Activated T-helper 1 cell treated with anti-CD3 and anti-CD28 coated beads, Interleukin-12 subunit alpha, Interleukin-12 subunit beta, Interleukin-2, Interleukin-4 antibody, amounts not matched to agents 30 ng/mL and 10 ng/mL and 1 ng/mL, durations not matched to agents 14 hours and 24 hours and 36 hours (primary cell): ENCODE measurements at regions not wholly inside any gene's neighbourhood (a gene's known extent, or its start where the extent isn't known, plus 50 kb on each side); places are given as distances from the start of the nearest gene placed in this dataset.
"Not testable (repeated sequence)": the region's sequence is repeated elsewhere in the genome, so short reads cannot be mapped to it uniquely, and the experiment has no call there.

Experiments used
- DNase-seq: peaks from one replicate; pipeline ENCODE4 v3.0.0; 2021; ENCODE audit warnings: low spot score
- H3K27ac Mint-ChIP-seq: one replicate; pipeline ENCODE4 v1.8.0; 2021; ENCODE audit warnings: mild to moderate bottlenecking, mixed read lengths
- H3K27me3 Mint-ChIP-seq: one replicate; pipeline ENCODE4 v1.8.0; 2022; ENCODE audit warnings: mild to moderate bottlenecking, moderate library complexity, mixed read lengths; ENCODE audit not compliant: insufficient read depth
- H3K36me3 Mint-ChIP-seq: one replicate; pipeline ENCODE4 v1.8.0; 2021; ENCODE audit warnings: low read depth, mixed read lengths
- H3K4me1 Mint-ChIP-seq: one replicate; pipeline ENCODE4 v1.8.0; 2021; ENCODE audit warnings: low read depth, mixed read lengths
- H3K4me3 Mint-ChIP-seq: one replicate; pipeline ENCODE4 v1.8.0; 2021; ENCODE audit warnings: mild to moderate bottlenecking, moderate library complexity, mixed read lengths
- H3K9me3 Mint-ChIP-seq: one replicate; pipeline ENCODE4 v1.8.0; 2021; ENCODE audit warnings: mixed read lengths
- intact Hi-C: fragments of 100-400 bp; cut with micrococcal nuclease; formaldehyde crosslinking; loops from one replicate; pipeline ENCODE4 v1.15.1; 2024

DNA sequence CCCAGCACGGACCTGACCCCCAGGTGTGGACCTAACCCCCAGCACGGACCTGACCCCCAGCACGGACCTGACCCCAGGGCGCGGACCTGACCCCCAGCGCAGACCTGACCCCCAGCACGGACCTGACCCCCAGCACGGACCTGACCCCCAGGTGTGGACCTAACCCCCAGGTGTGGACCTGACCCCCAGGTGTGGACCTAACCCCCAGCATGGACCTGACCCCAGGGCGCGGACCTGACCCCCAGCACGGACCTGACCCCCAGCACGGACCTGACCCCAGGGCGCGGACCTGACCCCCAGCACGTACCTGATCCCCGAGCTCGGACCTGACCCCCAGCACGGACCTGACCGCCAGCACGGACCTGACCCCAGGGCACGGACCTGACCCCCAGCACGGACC, 99.4 kb downstream of the C16orf95 start:
- H3K36me3 Mint-ChIP-seq, DNase-seq, H3K4me3 Mint-ChIP-seq, H3K27ac Mint-ChIP-seq, H3K9me3 Mint-ChIP-seq, H3K4me1 Mint-ChIP-seq, H3K27me3 Mint-ChIP-seq, intact Hi-C loops: not testable (repeated sequence)

DNA sequence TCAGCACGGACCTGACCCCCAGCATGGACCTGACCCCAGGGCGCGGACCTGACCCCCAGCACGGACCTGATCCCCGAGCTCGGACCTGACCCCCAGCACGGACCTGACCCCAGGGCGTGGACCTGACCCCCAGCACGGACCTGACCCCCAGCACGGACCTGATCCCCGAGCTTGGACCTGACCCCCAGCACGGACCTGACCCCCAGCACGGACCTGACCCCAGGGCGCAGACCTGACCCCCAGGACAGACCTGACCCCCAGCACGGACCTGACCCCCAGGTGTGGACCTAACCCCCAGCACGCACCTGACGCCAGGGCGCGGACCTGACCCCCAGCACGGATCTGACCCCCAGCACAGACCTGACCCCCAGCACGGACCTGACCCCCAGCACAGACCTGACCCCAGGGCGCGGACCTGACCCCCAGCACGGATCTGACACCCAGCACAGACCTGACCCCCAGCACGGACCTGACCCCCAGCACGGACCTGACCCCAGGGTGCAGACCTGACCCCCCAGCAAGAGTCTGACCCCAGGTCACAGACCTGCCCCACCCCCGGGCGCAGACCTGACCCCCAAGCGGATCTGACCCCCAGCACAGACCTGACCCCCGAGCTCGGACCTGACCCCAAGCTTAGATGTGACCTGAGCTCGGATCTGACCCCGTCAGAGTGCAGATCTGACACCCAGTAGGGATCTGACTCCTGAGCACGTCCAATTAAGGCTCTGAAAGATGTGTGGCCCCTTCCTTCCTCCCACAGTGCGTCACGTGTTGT, 98.7 kb downstream of the C16orf95 start:
- H3K27ac Mint-ChIP-seq, result no peak overlapping the region
- H3K36me3 Mint-ChIP-seq, result no peaks in the 10 kb centered on the region
- no peaks in the 10 kb centered on the region for H3K4me1 Mint-ChIP-seq
- DNase-seq, result no peak
- intact Hi-C loops, result no loop called here
- no peaks in the 10 kb centered on the region for H3K27me3 Mint-ChIP-seq
- no peaks in the 10 kb centered on the region for H3K9me3 Mint-ChIP-seq
- no peak overlapping the region for H3K4me3 Mint-ChIP-seq

DNA sequence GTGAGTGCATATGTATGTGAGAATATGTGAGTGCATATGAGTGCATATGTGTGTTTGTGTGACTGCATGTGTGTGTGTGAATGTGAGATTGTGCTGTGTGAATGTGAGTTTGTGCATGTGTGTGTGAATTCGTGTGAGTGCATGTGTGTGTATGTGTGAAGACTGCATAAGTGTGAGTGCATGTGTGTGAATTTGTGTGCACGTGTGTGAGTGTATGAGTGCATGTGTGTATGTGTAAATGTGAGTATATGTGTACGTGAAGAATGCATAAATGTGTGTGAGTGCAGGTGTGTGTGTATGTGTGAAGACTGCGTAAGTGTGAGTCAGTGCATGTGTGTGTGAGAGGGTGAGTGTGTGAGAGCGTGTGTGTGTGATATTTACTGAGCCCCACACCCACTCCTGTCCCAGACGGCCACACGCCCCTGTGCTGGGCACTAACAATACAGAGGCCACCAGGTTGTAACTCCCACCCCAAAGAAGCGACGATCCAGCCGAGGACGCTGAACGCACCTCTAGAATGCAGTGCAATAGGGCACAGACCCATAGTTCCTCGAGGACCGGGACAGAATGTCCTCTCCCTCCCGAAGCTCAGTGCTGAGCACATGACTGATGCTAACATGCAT, 97.8 kb downstream of the C16orf95 start:
- intact Hi-C loops, result no loop called here
- no peaks in the 10 kb centered on the region for H3K27me3 Mint-ChIP-seq
- H3K36me3 Mint-ChIP-seq, result no peaks in the 10 kb centered on the region
- no peaks in the 10 kb centered on the region for H3K4me1 Mint-ChIP-seq
- DNase-seq, result no peak
- no peak overlapping the region for H3K4me3 Mint-ChIP-seq
- H3K27ac Mint-ChIP-seq, result no peak overlapping the region
- H3K9me3 Mint-ChIP-seq, result no peaks in the 10 kb centered on the region

DNA sequence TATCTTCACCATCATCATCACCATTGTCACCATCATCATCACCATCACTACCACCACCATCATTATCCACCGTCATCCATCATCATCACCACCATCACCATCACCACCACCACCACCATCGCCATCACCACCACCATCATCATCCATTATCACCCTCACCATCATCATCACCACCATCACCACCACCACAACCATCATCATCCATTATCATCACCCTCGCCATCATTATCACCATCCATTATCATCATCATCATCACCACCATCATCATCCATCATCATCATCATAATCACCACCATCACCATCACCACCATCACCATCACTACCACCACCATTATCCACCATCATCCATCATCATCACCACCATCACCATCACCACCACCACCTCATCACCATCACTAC, 95.6 kb downstream of the C16orf95 start:
- Mint-ChIP-seq H3K4me3 (no peak overlapping the region), H3K36me3 (no peaks in the 10 kb centered on the region), H3K27ac (no peak overlapping the region), H3K27me3 (no peaks in the 10 kb centered on the region), H3K9me3 (no peaks in the 10 kb centered on the region), H3K4me1 (no peaks in the 10 kb centered on the region)
- DNase-seq, result no peak
- intact Hi-C loops, result no loop called here

DNA sequence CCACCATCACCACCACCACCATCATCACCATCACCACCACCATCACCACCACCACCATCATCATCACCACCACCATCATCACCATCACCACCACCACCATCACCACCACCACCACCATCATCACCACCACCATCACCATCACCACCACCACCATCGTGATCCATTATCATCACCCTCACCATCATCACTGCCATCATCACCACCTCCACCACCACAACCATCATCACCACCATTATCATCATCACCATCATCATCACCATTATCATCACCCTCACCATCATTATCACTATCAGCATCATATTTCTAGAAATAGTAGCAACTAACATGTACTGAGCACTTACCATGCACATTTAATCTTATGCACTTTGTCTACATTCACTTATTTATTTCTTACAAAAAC, 94.9 kb downstream of the C16orf95 start:
- Mint-ChIP-seq H3K9me3 (no peaks in the 10 kb centered on the region), H3K27me3 (no peaks in the 10 kb centered on the region), H3K4me3 (no peak overlapping the region), H3K36me3 (no peaks in the 10 kb centered on the region), H3K4me1 (no peaks in the 10 kb centered on the region), H3K27ac (no peak overlapping the region)
- no peak for DNase-seq
- intact Hi-C loops, result no loop called here

DNA sequence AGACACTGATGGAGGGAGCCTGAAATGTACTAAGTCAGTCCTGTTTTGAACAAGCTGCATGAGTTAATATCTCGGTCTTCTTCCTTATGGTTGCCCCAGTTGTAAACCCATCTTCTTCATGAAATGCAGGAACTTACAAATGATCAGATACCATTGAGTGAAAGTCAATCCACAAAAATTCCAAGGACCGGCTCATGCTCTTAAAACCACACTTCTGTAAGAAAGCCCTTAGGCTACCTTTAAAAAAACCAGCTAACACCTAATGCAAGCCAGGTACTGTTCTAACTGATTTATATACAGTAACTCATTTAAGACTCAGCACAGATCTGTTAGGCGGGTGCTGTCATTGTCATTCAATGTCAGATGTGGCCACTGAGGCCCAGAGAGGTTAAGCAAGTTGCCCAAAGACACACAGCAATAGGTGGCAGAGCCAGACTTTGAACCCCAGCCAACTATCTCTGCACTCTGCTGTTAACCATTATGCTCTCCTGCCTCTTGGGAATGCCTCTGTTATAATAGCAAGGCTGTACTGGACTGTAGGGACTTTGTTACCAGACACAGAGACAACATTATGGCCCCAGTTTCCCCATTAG, 93.4 kb downstream of the C16orf95 start:
- DNase-seq, result no peak
- intact Hi-C loops, result no loop called here

DNA sequence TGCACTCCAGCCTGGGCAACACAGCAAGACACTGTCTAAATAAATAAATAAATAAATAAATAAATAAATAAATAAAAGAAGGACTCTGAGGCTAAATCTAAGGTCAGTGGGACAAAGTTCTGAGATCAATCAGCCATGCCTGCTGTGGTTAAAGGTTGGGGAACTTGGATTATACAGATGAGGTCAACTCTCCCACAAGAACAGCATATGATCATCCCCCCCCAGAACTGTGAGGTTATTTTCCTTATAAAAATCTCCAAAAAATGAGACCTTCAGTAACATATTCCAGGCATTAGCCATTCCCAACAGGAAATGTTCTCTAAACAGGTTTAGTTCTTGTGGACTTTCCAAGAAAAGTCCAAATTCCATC, 90.3 kb downstream of the C16orf95 start:
- intact Hi-C loops, result no loop called here
- Mint-ChIP-seq H3K4me3 (no peak overlapping the region), H3K36me3 (no peaks in the 10 kb centered on the region), H3K27ac (no peak overlapping the region), H3K9me3 (peaks cover 6% of the 10 kb centered on the region), H3K27me3 (peaks cover 2% of the 10 kb centered on the region), H3K4me1 (no peaks in the 10 kb centered on the region)
- no peak for DNase-seq

More for the DNA sequence above, 93.4 kb downstream of the C16orf95 start:
- no peaks in the 10 kb centered on the region for H3K36me3 Mint-ChIP-seq
- H3K4me3 Mint-ChIP-seq, result no peak overlapping the region
- H3K4me1 Mint-ChIP-seq, result no peaks in the 10 kb centered on the region
- no peaks in the 10 kb centered on the region for H3K9me3 Mint-ChIP-seq
- H3K27me3 Mint-ChIP-seq, result no peaks in the 10 kb centered on the region
- no peak overlapping the region for H3K27ac Mint-ChIP-seq

DNA sequence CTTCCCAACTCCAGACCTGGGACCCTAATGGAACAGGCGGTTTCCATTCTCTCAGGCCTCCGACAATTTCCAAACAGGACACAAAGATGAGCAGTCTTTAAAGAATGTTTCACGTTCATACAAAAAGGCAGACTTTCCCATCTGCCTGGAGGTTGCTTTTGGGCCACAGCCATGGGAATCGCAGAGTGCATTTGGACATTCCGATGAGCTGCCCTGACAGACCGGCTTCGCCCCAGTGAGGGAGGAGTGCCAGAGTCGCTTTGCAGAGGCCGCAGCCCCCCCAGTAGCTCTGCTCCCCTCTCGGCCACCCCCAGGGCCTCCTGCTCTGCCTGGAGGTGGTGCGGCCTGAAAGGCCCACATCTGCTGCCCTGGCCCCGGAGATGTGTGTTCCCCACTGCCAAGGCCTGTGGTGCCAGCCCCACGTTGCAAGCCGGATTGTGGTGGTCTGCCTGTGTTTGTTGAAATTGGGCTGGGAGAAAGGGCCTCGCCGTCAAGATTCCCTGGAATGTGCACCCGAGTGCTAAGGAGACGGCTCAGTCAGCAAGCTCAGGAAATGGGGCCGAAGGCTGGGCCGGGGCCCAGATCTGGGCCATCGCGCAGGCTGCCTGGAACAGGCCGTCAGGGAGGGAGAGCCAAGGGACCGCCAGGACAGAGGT, 89.8 kb downstream of the C16orf95 start:
- Mint-ChIP-seq H3K36me3 (no peaks in the 10 kb centered on the region), H3K9me3 (peaks cover 8% of the 10 kb centered on the region), H3K4me1 (no peaks in the 10 kb centered on the region), H3K4me3 (no peak overlapping the region), H3K27me3 (peaks cover 2% of the 10 kb centered on the region), H3K27ac (no peak overlapping the region)
- intact Hi-C loops, result no loop called here
- no peak for DNase-seq

DNA sequence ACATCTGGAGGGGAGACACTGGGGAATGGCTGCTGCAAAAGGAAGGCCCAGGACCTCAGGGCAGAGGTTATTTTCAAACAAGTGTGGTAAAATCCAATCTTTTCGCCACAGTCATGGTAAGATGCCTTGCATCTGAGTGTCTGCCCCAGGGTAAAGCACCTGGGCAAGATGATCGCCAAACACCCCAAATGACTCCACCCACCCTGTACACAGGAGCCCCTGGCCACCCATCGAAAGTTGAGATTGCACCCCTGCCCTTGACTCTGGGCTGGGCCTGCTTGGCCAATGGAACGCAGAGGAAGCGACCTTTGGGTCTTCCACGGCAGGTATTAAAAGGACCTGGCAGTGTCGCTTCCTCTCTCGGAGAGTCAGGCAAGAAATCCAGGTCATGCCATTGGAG, 88.8 kb downstream of the C16orf95 start:
- intact Hi-C loops, result no loop called here
- Mint-ChIP-seq H3K4me1 (no peaks in the 10 kb centered on the region), H3K36me3 (no peaks in the 10 kb centered on the region), H3K27ac (no peak overlapping the region), H3K4me3 (no peak overlapping the region), H3K9me3 (peaks cover 8% of the 10 kb centered on the region), H3K27me3 (peaks cover 2% of the 10 kb centered on the region)
- no peak for DNase-seq

DNA sequence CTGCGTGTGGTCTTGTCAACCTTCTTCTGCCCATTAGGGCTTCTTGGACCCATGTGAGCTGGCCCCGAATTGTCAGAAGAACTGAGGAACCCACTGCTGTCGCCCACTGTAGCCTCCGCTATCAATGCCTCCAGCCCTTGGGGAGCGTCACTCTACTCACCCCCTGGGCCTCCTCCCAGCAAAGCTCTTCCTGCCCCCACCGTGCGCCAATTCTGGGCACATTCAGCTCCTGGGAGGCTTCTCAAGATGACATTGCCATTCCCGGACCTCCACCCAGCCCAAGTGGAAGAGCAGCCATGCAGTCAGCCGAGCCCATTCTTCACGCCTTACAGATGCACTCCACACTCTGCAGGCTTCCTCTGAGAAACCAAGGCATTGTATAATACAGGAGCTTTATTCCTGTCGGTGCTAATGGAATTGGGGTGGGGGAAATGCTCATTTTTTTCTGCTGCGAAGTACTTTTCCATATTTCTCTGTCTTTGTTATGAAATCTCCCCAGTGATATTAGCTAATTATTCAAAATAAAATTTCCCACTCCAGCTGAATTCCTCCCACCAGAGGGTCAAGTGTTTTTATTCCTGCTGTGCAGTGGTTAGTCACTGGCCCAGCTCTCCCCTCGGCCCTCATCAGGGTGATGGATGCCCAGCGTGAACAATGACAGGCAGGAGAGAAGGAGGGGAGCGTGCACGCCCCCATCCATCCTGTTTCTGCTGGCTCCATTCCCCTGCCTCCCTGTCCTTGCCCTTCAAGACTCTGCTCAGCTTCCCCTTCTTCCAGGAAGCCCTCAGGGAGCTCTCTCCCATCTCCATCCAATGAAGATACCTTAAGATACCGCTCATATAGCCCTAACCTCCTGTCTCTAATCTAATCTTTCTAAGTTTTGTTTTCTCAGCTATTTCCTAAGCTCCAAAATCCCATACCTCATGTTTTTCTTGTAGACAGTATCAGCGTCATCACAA, 87.7 kb downstream of the C16orf95 start:
- H3K36me3 Mint-ChIP-seq, result no peaks in the 10 kb centered on the region
- intact Hi-C loops, result no loop called here
- H3K9me3 Mint-ChIP-seq, result peaks cover 8% of the 10 kb centered on the region
- H3K4me1 Mint-ChIP-seq, result no peaks in the 10 kb centered on the region
- H3K27me3 Mint-ChIP-seq, result peaks cover 2% of the 10 kb centered on the region
- H3K27ac Mint-ChIP-seq, result no peak overlapping the region
- no peak for DNase-seq
- H3K4me3 Mint-ChIP-seq, result no peak overlapping the region

DNA sequence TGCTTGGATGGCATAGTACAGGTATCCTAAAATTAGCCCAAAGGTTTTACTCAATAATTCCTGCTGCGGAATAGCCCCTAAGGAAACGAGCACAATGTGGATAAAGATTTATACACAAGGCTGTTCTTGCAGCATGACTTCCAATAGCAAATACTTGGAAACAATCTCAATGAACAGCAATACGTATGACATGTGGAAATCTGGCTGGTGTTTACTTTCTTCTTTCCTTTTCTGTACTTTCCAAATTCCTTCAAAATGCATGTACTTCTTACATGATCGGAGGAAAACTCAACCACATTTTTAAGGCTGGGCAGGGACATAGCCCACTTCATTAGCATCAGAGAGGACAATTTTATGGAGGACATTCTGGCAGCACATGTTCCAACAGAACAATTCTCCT, 86.6 kb downstream of the C16orf95 start:
- Mint-ChIP-seq H3K9me3 (peaks cover 8% of the 10 kb centered on the region), H3K4me3 (no peak overlapping the region), H3K4me1 (peaks cover 4% of the 10 kb centered on the region), H3K36me3 (no peaks in the 10 kb centered on the region), H3K27ac (no peak overlapping the region), H3K27me3 (peaks cover 2% of the 10 kb centered on the region)
- no peak for DNase-seq
- intact Hi-C loops, result no loop called here

DNA sequence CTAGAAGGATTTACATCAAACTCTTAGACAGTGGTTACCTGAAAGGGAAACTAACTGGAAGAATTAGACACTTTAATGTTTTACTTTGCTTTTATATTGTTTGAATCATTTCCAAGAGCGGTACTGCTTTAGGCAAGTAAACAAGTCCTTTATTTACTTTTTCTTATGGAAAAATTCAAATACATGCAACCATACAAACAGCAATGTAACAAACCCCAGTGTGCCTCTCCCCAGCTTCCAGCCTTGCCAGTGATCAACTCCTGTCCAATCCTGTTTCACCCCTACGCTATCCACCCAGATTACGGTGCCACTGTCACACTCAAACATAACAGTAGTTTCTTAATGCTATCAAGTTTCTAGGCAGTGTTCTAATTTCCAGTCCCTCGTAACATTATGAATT, 85.9 kb downstream of the C16orf95 start:
- no peaks in the 10 kb centered on the region for H3K36me3 Mint-ChIP-seq
- no peak overlapping the region for H3K27ac Mint-ChIP-seq
- H3K4me1 Mint-ChIP-seq, result peaks cover 11% of the 10 kb centered on the region
- no peak for DNase-seq
- H3K4me3 Mint-ChIP-seq, result no peak overlapping the region
- peaks cover 8% of the 10 kb centered on the region for H3K9me3 Mint-ChIP-seq
- intact Hi-C loops, result no loop called here
- peaks cover 4% of the 10 kb centered on the region for H3K27me3 Mint-ChIP-seq
